ENCODE measurements at regions not wholly inside any gene's neighbourhood (a gene's known extent, or its start where the extent isn't known, plus 50 kb on each side); places are given as distances from the start of the nearest gene placed in this dataset.

- POLR2A ChIA-PET (ENCODE audit: low non-redundant PET) = no interaction called here
- H3K27ac ChIP-seq = no peak overlapping the region
- CTCF ChIA-PET = interaction anchor here (0.6 kb wide), 1 partner anchor 21 kb away, joined by 8 read pairs; no protein-coding TSS in a partner anchor
- no peak for TF ChIP-seq CTCF (conservative IDR thresholded peaks at IDR 0.05; ENCODE audit: low read depth)
- DNase-seq (ENCODE audit: low spot score) = no peak
These were observed 911.6 kb downstream of the TDRD15 start for GRCh38 chr2:22035361-22035830.

GRCh38 chr2:22037274-22037673 is 913.5 kb downstream of the TDRD15 start:
- TF ChIP-seq CTCF (conservative IDR thresholded peaks at IDR 0.05; ENCODE audit: low read depth) = no peak
- no peak overlapping the region for H3K27ac ChIP-seq
- POLR2A ChIA-PET (ENCODE audit: low non-redundant PET) = no interaction called here
- CTCF ChIA-PET = no interaction called here
- DNase-seq (ENCODE audit: low spot score) = no peak

GRCh38 chr2:22043784-22044183 is 920.0 kb downstream of the TDRD15 start:
- DNase-seq (ENCODE audit: low spot score) = no peak
- no peak overlapping the region for H3K27ac ChIP-seq
- ChIA-PET CTCF (no interaction called here), POLR2A (ENCODE audit: low non-redundant PET) (no interaction called here)
- TF ChIP-seq CTCF (conservative IDR thresholded peaks at IDR 0.05; ENCODE audit: low read depth) = no peak

- H3K27ac ChIP-seq = no peak overlapping the region
- TF ChIP-seq CTCF (conservative IDR thresholded peaks at IDR 0.05; ENCODE audit: low read depth) = no peak
- ChIA-PET CTCF (no interaction called here), POLR2A (ENCODE audit: low non-redundant PET) (no interaction called here)
- DNase-seq (ENCODE audit: low spot score) = no peak
These were observed 932.2 kb downstream of the TDRD15 start for GRCh38 chr2:22055784-22056620.

GRCh38 chr2:22056621-22057132 is 932.9 kb downstream of the TDRD15 start:
- CTCF ChIA-PET = no interaction called here
- DNase-seq (ENCODE audit: low spot score) = no peak
- POLR2A ChIA-PET (ENCODE audit: low non-redundant PET) = no interaction called here
- no peak for TF ChIP-seq CTCF (conservative IDR thresholded peaks at IDR 0.05; ENCODE audit: low read depth)
- H3K27ac ChIP-seq = no peak overlapping the region

GRCh38 chr2:22062679-22063078 is 938.9 kb downstream of the TDRD15 start:
- TF ChIP-seq CTCF (conservative IDR thresholded peaks at IDR 0.05; ENCODE audit: low read depth) = no peak
- CTCF ChIA-PET = no interaction called here
- no peak for DNase-seq (ENCODE audit: low spot score)
- POLR2A ChIA-PET (ENCODE audit: low non-redundant PET) = no interaction called here
- H3K27ac ChIP-seq = no peak overlapping the region
